Osteoblast (primary cell): ENCODE measurements at regions not wholly inside any gene's neighbourhood (a gene's known extent, or its start where the extent isn't known, plus 50 kb on each side); places are given as distances from the start of the nearest gene placed in this dataset.

ENCODE experiments used
- DNase-seq: peaks from one replicate; pipeline ENCODE4 v3.0.0; 2011; ENCODE audit warnings: low spot score, mixed read lengths; ENCODE audit not compliant: insufficient read length; ENCODE audit errors: missing footprints
- H2AFZ ChIP-seq: 2 replicates; pipeline ENCODE4 v1.6.0; 2011; ENCODE audit warnings: mild to moderate bottlenecking, low read length
- H3K27ac ChIP-seq: 2 replicates; pipeline ENCODE4 v1.5.1; 2011; ENCODE audit warnings: mild to moderate bottlenecking, low read depth, low read length, moderate library complexity
- H3K27me3 ChIP-seq: 2 replicates; pipeline ENCODE4 v1.6.0; 2012; ENCODE audit warnings: mild to moderate bottlenecking, control low read depth, inconsistent platforms, low read length, moderate library complexity; ENCODE audit not compliant: insufficient read depth
- H3K36me3 ChIP-seq: 2 replicates; pipeline ENCODE4 v1.5.1; 2011; ENCODE audit warnings: mild to moderate bottlenecking, low read length, control low read depth, moderate library complexity; ENCODE audit not compliant: insufficient read depth
- H3K4me1 ChIP-seq: 2 replicates; pipeline ENCODE4 v1.5.1; 2011; ENCODE audit warnings: mild to moderate bottlenecking, low read length, control low read depth, moderate library complexity; ENCODE audit not compliant: insufficient read depth
- H3K4me2 ChIP-seq: 2 replicates; pipeline ENCODE4 v1.6.0; 2011; ENCODE audit warnings: mild to moderate bottlenecking, low read length; ENCODE audit not compliant: insufficient read depth
- H3K4me3 ChIP-seq: fragments of 200-600 bp; sonication (generic); 3 replicates; pipeline ENCODE4 v1.5.1; 2012; ENCODE audit warnings: mild to moderate bottlenecking, low read length, inconsistent platforms; ENCODE audit not compliant: insufficient read depth
- H3K79me2 ChIP-seq: 2 replicates; pipeline ENCODE4 v1.6.0; 2012; ENCODE audit warnings: mild to moderate bottlenecking, low read length, control low read depth, inconsistent platforms; ENCODE audit not compliant: insufficient read depth
- H3K9me3 ChIP-seq: 2 replicates; pipeline ENCODE4 v1.5.1; 2011; ENCODE audit warnings: low read depth, low read length, control low read depth
- H4K20me1 ChIP-seq: 2 replicates; pipeline ENCODE4 v1.6.0; 2012; ENCODE audit warnings: mild to moderate bottlenecking, low read length, control low read depth; ENCODE audit not compliant: insufficient read depth
- TF ChIP-seq, protein P1 (sequence below): IDR thresholded peaks from 2 replicates; pipeline ENCODE4 v1.5.1; 2011; ENCODE audit warnings: mild to moderate bottlenecking, low read depth, low read length, moderate library complexity; ENCODE audit errors: extremely low read depth

GRCh38 chr1:209309198-209309597, 274.3 kb upstream of the CAMK1G start:
- H3K4me2 ChIP-seq = no peak overlapping the region
- no peaks in the 10 kb centered on the region for H3K79me2 ChIP-seq
- no peaks in the 10 kb centered on the region for H3K36me3 ChIP-seq
- TF ChIP-seq, protein P1, sequence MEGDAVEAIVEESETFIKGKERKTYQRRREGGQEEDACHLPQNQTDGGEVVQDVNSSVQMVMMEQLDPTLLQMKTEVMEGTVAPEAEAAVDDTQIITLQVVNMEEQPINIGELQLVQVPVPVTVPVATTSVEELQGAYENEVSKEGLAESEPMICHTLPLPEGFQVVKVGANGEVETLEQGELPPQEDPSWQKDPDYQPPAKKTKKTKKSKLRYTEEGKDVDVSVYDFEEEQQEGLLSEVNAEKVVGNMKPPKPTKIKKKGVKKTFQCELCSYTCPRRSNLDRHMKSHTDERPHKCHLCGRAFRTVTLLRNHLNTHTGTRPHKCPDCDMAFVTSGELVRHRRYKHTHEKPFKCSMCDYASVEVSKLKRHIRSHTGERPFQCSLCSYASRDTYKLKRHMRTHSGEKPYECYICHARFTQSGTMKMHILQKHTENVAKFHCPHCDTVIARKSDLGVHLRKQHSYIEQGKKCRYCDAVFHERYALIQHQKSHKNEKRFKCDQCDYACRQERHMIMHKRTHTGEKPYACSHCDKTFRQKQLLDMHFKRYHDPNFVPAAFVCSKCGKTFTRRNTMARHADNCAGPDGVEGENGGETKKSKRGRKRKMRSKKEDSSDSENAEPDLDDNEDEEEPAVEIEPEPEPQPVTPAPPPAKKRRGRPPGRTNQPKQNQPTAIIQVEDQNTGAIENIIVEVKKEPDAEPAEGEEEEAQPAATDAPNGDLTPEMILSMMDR = no peak
- DNase-seq = no peak
- no peak overlapping the region for H3K4me3 ChIP-seq
- peaks cover 5% of the 10 kb centered on the region for H3K4me1 ChIP-seq
- H2AFZ ChIP-seq = no peak overlapping the region
- H3K9me3 ChIP-seq = no peaks in the 10 kb centered on the region
- peaks cover 25% of the 10 kb centered on the region for H3K27me3 ChIP-seq
- H4K20me1 ChIP-seq = no peaks in the 10 kb centered on the region
- no peak overlapping the region for H3K27ac ChIP-seq

- no peak overlapping the region for H3K4me3 ChIP-seq
- H3K79me2 ChIP-seq = no peaks in the 10 kb centered on the region
- peaks cover 4% of the 10 kb centered on the region for H3K27me3 ChIP-seq
- no peak overlapping the region for H3K4me2 ChIP-seq
- no peak overlapping the region for H3K27ac ChIP-seq
- H2AFZ ChIP-seq = no peak overlapping the region
- DNase-seq = no peak
- TF ChIP-seq, protein P1 = no peak
- no peaks in the 10 kb centered on the region for H3K9me3 ChIP-seq
- H3K4me1 ChIP-seq = peaks cover 5% of the 10 kb centered on the region
- H4K20me1 ChIP-seq = no peaks in the 10 kb centered on the region
- H3K36me3 ChIP-seq = no peaks in the 10 kb centered on the region
Observed at GRCh38 chr1:209311770-209312169, 271.7 kb upstream of the CAMK1G start.

DNA sequence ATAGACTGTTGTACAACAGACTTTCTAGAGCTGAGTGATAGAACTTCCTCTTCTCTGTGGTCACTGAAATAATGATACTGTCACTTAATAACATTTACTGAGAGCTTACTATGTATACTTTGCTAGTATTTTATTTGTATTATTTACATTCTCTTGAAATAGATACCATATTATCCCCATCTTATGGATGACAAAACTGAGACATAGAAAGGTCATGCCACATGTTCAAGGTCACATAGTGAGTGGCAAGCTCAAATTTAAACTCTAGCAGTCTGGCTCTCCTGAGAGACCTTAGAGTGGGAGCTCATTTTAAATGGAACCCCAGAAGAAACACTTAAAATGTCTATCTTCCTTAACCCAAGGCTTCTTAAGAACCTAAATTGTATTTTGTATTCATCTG, 266.6 kb upstream of the CAMK1G start:
- Histone ChIP-seq H3K4me3 (no peak overlapping the region), H3K27me3 (no peaks in the 10 kb centered on the region), H3K9me3 (no peaks in the 10 kb centered on the region), H2AFZ (no peak overlapping the region), H4K20me1 (no peaks in the 10 kb centered on the region), H3K4me1 (peaks cover 17% of the 10 kb centered on the region), H3K36me3 (no peaks in the 10 kb centered on the region), H3K4me2 (no peak overlapping the region), H3K79me2 (no peaks in the 10 kb centered on the region), H3K27ac (no peak overlapping the region)
- no peak for DNase-seq
- TF ChIP-seq, protein P1 = no peak

GRCh38 chr1:209318181-209319056, 265.1 kb upstream of the CAMK1G start:
- no peaks in the 10 kb centered on the region for H3K79me2 ChIP-seq
- H2AFZ ChIP-seq = no peak overlapping the region
- no peaks in the 10 kb centered on the region for H3K27me3 ChIP-seq
- H3K4me1 ChIP-seq = peaks cover 17% of the 10 kb centered on the region
- TF ChIP-seq, protein P1 = no peak
- no peak overlapping the region for H3K4me3 ChIP-seq
- H3K4me2 ChIP-seq = peak overlapping the region; percentile 44
- H3K36me3 ChIP-seq = no peaks in the 10 kb centered on the region
- no peaks in the 10 kb centered on the region for H4K20me1 ChIP-seq
- H3K27ac ChIP-seq = peak overlapping the region; percentile 22
- no peaks in the 10 kb centered on the region for H3K9me3 ChIP-seq
- peak; percentile 86 for DNase-seq
